GM20431 (cell line): ENCODE measurements at regions not wholly inside any gene's neighbourhood (a gene's known extent, or its start where the extent isn't known, plus 50 kb on each side); places are given as distances from the start of the nearest gene placed in this dataset.
"Not testable (repeated sequence)": the region's sequence is repeated elsewhere in the genome, so short reads cannot be mapped to it uniquely, and the experiment has no call there.

Experiments
- in situ Hi-C: fragments of 300-500 bp; cut with MseI, MboI; formaldehyde crosslinking; loops from one replicate; pipeline ENCODE4 v1.15.0; 2020; ENCODE audit warnings: low sequenced_read_pairs; ENCODE audit not compliant: unreplicated experiment

DNA sequence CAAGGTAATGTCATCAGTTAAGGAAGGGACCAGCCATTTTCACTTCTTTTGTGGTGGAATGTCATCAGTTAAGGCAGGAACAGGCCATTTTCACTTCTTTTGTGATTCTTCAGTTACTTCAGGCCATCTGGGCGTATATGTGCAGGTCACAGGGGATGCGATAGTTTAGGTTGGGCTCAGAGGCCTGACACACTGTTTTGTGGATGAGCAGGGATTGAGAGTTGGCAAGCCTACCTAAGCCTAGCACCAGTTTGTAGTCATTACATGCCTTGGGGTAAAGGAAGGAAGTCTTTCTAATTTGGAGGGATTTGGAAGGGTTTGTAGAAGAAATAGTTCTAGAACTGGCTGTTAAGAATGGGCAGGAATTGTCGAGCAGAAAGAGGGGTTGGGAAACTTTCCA, 457.2 kb downstream of the TMEM135 start:
- in situ Hi-C loops: not testable (repeated sequence)

DNA sequence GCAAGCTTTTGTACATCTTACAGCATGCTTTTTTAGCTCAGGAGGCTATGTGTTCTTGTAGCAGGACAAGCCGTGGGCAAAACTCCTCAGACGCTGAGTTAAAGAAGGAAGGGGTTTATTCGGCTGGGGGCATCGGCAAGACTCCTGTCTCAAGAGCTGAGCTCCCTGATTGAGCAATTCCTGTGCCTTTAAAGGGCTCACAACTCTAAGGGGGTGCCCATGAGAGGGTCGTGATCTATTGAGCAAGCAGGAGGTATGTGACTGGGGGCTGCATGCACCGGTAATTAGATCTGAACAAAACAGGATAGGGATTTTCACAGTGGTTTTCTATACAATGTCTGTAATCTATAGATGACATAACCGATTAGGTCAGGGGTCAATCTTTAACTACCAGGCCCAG, 456.3 kb downstream of the TMEM135 start:
- in situ Hi-C loops: not testable (repeated sequence)

DNA sequence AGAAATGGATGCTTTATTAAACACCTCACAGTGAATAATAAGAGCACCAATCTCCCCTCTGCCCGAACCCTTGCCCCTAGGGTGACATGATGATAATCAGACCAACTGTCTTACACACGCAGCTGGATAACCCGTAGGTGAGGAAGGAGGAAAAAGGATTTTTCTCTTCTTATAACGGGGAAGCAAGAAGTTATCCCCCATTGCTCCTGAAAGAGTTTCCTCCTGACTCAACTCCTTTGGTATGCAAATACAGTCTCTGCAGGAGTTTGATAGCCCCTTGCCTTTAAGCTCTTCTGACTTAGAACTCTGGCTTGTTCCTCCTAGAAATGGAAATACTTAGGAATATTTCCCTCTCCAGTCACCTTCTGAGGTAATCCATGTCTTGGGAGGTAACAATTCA, 455.8 kb downstream of the TMEM135 start:
- in situ Hi-C loops: no loop called here

GRCh38 chr11:87491381-87491780, 453.6 kb downstream of the TMEM135 start:
- in situ Hi-C loops: no loop called here

DNA sequence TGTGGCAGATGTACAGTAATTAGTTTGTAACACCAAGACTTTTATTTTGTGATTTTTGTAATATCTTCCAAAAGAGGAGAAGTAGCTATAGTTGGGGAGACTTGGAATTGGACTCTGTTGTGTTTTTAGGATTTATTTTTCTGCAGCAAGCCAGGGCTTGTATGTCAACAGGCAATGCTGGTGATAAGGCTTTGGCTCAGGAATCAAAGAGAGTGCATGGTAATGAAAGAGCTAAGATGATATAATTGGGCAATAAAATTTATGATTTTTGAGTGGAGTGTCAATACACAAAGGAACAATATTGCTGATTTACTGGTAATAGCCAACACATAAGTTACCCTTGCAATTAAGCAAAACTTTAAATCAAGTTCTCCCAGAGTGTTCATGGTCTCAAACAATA, 452.9 kb downstream of the TMEM135 start:
- in situ Hi-C loops: no loop called here

- in situ Hi-C loops: no loop called here
Measured at GRCh38 chr11:87484566-87484965, 446.8 kb downstream of the TMEM135 start.

GRCh38 chr11:87477321-87477720, 439.6 kb downstream of the TMEM135 start:
- in situ Hi-C loops: no loop called here

DNA sequence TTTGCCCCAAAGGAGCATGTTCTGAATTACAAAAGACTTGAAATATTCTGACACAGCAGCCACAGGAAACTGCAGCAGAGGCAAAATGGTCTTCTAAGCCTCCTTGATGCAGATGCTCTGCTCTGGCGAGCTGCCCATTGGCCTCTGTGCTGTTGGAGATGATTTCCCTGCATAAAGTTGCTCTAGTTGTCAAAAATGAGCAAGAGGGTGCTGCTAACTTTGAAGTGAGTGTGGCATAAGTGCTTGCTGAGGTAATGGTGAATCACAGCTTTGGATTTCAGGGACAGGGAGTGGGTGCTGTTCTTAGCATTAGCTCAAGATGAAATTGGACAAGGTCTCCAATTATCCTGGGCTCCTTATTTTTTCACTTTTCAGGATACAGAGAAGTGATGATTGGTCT, 435.4 kb downstream of the TMEM135 start:
- in situ Hi-C loops: no loop called here

DNA sequence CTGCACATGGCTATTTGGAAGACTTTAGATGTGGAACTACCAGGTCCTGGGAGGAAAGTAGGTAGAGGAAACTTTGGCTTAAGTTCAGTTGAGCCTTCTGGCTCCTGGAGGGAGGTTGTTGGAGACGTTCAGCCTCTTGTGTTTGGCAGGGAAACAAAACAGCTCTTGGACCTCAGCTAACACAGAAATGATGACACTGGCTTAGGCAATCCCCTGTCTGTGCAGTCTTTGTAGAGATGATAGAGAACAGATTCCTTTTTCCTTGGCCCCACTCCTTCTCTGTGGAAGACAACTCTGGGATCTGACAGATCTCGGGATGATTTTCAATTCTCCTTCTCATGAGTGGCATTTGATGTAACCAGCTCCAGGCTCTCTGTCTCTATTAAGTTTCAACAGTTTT, 428.5 kb downstream of the TMEM135 start:
- in situ Hi-C loops: no loop called here

GRCh38 chr11:87465716-87466115, 428.0 kb downstream of the TMEM135 start:
- in situ Hi-C loops: no loop called here

DNA sequence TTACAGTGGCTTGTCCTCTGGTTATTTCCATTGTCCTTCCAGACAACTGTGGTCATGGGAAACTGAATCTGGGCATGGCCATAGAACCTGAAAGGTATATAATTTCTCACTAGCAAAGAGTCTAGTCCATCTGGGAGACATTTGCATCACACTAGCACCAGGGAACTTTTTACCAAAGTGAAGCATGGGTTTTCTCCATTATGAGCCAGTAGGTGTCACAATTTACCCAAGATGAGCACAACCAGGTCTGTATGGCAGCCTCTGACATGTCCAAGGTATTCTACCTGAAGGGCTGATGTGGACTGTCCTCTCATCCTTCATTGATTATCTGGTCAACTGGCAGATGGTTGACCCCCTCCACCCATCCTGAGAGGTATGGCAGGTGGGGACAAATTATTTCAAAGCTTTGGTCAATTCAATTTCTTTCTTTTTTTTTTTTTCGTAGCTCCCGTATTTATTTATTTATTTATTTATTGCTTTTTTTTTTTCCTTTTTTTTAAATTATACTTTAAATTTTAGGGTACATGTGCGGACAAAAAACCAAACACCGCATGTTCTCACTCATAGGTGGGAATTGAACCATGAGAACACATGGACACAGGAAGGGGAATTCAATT, 425.9 kb downstream of the TMEM135 start:
- in situ Hi-C loops: no loop called here

DNA sequence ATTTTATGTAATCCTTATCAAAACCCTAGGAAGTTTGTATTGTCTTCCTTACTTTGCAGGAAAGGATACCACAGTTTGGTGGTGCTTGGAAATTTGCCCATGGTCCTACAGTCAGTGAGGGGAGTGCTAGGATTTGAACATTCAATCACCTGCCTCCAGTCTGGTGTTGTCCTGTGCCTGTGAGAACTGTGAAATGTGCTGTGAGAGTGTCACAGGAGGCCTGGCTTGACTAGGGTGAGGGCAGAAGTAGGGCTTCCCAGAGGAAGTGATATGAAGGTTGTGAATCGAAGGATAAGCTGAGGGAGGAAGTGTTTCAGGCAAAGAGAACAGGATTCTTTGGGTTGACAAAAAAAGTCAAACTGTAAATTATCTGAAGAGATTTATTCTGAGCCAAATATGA, 424.4 kb downstream of the TMEM135 start:
- in situ Hi-C loops: no loop called here

DNA sequence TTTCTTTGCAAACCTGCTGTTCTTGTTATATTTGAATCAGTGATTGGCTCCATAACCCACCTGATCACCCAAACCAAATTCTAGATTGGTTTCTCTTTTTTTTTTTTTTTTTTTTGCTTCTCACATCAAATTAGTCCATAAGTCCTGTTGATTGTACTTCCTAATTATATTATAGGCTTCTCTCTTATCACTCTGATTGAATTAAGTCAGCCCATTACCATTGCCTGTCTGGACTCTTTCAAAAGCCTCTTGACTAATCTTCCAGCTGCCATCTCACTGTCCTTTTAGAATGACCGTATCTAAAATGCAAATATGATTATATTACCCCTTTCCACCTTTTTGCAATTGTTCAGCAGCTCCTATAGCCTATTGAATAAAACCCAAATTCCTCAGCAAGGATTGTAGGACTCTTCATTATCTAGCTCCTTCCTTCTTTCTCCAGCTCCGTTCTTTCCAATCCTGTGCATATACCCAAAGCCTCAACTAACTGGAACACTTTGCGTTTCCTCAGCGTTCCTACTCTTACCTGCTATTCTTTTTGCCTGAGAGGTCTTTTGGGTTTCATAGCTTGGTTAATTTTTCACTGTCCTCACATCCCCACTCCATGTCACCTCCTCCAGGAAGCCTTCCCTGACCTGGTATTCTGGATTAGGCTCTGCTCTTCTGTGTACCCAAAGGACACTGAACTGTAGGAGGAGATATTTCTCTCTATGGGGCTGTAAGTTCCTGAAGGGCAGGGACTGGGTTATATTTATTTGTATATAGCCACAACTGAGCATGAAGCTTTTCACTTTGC, 423.3 kb downstream of the TMEM135 start:
- in situ Hi-C loops: no loop called here

GRCh38 chr11:87460279-87460678, 422.5 kb downstream of the TMEM135 start:
- in situ Hi-C loops: no loop called here

DNA sequence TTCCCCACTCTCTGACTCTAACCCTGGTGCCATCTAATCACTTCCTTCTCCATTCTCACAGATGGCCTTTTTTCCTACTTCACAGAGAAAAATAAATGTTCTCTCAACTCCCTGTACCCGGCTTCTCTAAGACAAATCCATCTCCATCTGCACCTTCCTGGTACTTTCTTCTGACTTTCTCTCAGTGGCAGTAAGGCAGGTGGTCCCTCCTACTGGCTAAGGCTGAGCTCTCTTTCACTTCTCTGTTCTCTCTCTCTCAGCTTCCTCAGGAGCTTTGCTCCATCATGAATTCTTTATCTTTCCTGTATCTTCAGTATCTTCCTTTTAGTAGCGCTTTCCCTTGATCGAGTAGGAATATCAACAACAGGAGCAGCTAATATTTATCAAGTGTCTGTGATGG, 421.6 kb downstream of the TMEM135 start:
- in situ Hi-C loops: no loop called here

DNA sequence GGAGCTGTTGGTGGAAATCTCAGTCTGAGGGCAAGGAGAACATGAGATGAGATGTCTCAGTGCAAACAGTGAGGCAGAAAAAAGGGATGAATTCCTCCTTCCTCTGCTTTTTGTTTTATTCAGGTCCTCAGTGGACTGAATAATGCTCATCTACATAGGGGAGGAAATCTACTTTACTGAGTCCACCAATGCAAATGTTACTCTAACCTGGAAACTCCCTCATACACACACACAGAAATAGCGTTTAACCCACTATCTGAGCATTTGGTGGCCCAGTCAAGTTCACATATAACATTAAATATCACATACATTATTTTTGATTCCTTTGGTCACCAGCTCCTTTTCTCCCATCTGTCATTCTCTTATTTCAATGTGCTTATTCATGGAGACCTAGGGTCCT, 418.8 kb downstream of the TMEM135 start:
- in situ Hi-C loops: no loop called here

GRCh38 chr11:87455180-87455579, 417.4 kb downstream of the TMEM135 start:
- in situ Hi-C loops: no loop called here

- in situ Hi-C loops: no loop called here
Measured at GRCh38 chr11:87454241-87454640, 416.5 kb downstream of the TMEM135 start.

- in situ Hi-C loops: no loop called here
Measured at GRCh38 chr11:87453531-87454089, 415.9 kb downstream of the TMEM135 start.

GRCh38 chr11:87452025-87452424, 414.3 kb downstream of the TMEM135 start:
- in situ Hi-C loops: not testable (repeated sequence)

GRCh38 chr11:87451395-87451794, 413.7 kb downstream of the TMEM135 start:
- in situ Hi-C loops: no loop called here

GRCh38 chr11:87447606-87448005, 409.9 kb downstream of the TMEM135 start:
- in situ Hi-C loops: no loop called here
